HL-60 (cell line): ENCODE measurements at regions not wholly inside any gene's neighbourhood (a gene's known extent, or its start where the extent isn't known, plus 50 kb on each side); places are given as distances from the start of the nearest gene placed in this dataset.

Source experiments
- POLR2AphosphoS5 ChIP-seq: IDR thresholded peaks from 2 replicates; pipeline ENCODE4 v1.6.1; 2012; ENCODE audit warnings: low read depth
- TF ChIP-seq, protein P1 (sequence below): IDR thresholded peaks from one replicate; pipeline ENCODE4 v1.5.1; 2011; ENCODE audit warnings: low read length, control low read depth, inconsistent platforms; ENCODE audit not compliant: insufficient read depth
- TF ChIP-seq, protein P2 (sequence below): IDR thresholded peaks from 2 replicates; pipeline ENCODE4 v1.6.1; 2012; ENCODE audit warnings: low read depth; ENCODE audit not compliant: insufficient replicate concordance

DNA sequence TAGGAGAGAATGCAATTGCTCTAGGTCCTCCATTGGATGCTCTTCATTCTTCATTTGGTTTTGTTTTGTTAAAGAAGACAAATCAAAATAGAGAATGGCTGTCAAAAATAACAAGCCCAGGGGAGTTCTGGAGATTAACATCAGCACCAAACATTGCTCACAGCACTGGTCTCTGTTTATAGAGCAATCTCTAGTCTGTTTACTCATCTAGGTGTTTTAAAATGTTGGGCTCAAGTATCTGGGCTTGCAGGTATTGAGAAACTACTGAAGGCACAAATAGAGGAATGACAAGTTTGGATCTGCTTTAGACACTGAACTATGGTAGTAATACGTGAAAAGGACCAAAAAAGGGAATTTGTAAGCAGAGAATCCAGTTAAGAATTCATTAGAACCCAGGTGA, 77.0 kb upstream of the TMC1 start:
- TF ChIP-seq, protein P1, sequence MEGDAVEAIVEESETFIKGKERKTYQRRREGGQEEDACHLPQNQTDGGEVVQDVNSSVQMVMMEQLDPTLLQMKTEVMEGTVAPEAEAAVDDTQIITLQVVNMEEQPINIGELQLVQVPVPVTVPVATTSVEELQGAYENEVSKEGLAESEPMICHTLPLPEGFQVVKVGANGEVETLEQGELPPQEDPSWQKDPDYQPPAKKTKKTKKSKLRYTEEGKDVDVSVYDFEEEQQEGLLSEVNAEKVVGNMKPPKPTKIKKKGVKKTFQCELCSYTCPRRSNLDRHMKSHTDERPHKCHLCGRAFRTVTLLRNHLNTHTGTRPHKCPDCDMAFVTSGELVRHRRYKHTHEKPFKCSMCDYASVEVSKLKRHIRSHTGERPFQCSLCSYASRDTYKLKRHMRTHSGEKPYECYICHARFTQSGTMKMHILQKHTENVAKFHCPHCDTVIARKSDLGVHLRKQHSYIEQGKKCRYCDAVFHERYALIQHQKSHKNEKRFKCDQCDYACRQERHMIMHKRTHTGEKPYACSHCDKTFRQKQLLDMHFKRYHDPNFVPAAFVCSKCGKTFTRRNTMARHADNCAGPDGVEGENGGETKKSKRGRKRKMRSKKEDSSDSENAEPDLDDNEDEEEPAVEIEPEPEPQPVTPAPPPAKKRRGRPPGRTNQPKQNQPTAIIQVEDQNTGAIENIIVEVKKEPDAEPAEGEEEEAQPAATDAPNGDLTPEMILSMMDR: no peak
- TF ChIP-seq, protein P2, sequence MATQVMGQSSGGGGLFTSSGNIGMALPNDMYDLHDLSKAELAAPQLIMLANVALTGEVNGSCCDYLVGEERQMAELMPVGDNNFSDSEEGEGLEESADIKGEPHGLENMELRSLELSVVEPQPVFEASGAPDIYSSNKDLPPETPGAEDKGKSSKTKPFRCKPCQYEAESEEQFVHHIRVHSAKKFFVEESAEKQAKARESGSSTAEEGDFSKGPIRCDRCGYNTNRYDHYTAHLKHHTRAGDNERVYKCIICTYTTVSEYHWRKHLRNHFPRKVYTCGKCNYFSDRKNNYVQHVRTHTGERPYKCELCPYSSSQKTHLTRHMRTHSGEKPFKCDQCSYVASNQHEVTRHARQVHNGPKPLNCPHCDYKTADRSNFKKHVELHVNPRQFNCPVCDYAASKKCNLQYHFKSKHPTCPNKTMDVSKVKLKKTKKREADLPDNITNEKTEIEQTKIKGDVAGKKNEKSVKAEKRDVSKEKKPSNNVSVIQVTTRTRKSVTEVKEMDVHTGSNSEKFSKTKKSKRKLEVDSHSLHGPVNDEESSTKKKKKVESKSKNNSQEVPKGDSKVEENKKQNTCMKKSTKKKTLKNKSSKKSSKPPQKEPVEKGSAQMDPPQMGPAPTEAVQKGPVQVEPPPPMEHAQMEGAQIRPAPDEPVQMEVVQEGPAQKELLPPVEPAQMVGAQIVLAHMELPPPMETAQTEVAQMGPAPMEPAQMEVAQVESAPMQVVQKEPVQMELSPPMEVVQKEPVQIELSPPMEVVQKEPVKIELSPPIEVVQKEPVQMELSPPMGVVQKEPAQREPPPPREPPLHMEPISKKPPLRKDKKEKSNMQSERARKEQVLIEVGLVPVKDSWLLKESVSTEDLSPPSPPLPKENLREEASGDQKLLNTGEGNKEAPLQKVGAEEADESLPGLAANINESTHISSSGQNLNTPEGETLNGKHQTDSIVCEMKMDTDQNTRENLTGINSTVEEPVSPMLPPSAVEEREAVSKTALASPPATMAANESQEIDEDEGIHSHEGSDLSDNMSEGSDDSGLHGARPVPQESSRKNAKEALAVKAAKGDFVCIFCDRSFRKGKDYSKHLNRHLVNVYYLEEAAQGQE: no peak
- no peak for TF ChIP-seq POLR2AphosphoS5
